IMR-90 (cell line): ENCODE measurements at regions not wholly inside any gene's neighbourhood (a gene's known extent, or its start where the extent isn't known, plus 50 kb on each side); places are given as distances from the start of the nearest gene placed in this dataset.
"Not testable (repeated sequence)": the region's sequence is repeated elsewhere in the genome, so short reads cannot be mapped to it uniquely, and the experiment has no call there.

Source experiments
- CEBPB ChIP-seq: IDR thresholded peaks from 2 replicates; pipeline ENCODE4 v1.6.1; 2012; ENCODE audit warnings: low read depth, low read length, improper control_type of control experiment
- CTCF ChIP-seq: conservative IDR thresholded peaks from 2 replicates; pipeline ENCODE4 v1.5.1; 2012; ENCODE audit warnings: mild to moderate bottlenecking, low read depth, low read length, improper control_type of control experiment
- POLR2A ChIP-seq: IDR thresholded peaks from 2 replicates; pipeline ENCODE4 v1.6.1; 2012; ENCODE audit warnings: mild to moderate bottlenecking, low read depth, low read length
- SMC3 ChIP-seq: fragments of 150-350 bp; IDR thresholded peaks from 2 replicates; pipeline ENCODE4 v1.6.1; 2016; ENCODE audit warnings: low read depth, mild to moderate bottlenecking, antibody characterized with exemption, low read length, moderate library complexity

- TF ChIP-seq CTCF, POLR2A, CEBPB, SMC3: not testable (repeated sequence)
These were observed 317.5 kb downstream of the LMO7 start for GRCh38 chr13:75953589-75953988.
